GM19395 (cell line): ENCODE measurements at regions not wholly inside any gene's neighbourhood (a gene's known extent, or its start where the extent isn't known, plus 50 kb on each side); places are given as distances from the start of the nearest gene placed in this dataset.

Experiments
- ATAC-seq: cut with Tn5 transposase; IDR thresholded peaks from one replicate; pipeline ENCODE4 v1.9.1; 2021; ENCODE audit warnings: mild to moderate bottlenecking, moderate library complexity; ENCODE audit not compliant: unreplicated experiment

- ATAC-seq, result no peak
Measured at GRCh38 chr2:216745453-216745852, 50.1 kb upstream of the IGFBP5 start.
